ENCODE measurements at regions not wholly inside any gene's neighbourhood (a gene's known extent, or its start where the extent isn't known, plus 50 kb on each side); places are given as distances from the start of the nearest gene placed in this dataset.

- peaks cover 0 to 15% of the 10 kb centered on the region in 2 donors for H3K9me3 ChIP-seq
- no peak overlapping the region for H3K27ac ChIP-seq
- no peaks in the 10 kb centered on the region for H3K36me3 ChIP-seq
- no peak overlapping the region for H3K4me3 ChIP-seq
- no peaks in the 10 kb centered on the region for H3K27me3 ChIP-seq
- no peaks in the 10 kb centered on the region for H3K4me1 ChIP-seq
- no peak for TF ChIP-seq CTCF (IDR thresholded peaks at IDR 0.05)
- DNase-seq (ENCODE audit: low spot score): no peak
Observed at GRCh38 chr6:5946701-5947100, 60.0 kb downstream of the NRN1 start.

GRCh38 chr6:5946181-5946580, 60.5 kb downstream of the NRN1 start:
- no peaks in the 10 kb centered on the region for H3K36me3 ChIP-seq
- H3K9me3 ChIP-seq: peaks cover 0 to 15% of the 10 kb centered on the region in 2 donors
- no peak overlapping the region for H3K27ac ChIP-seq
- no peak overlapping the region for H3K4me3 ChIP-seq
- no peak for TF ChIP-seq CTCF (IDR thresholded peaks at IDR 0.05)
- no peak for DNase-seq (ENCODE audit: low spot score)
- H3K27me3 ChIP-seq: no peaks in the 10 kb centered on the region
- no peaks in the 10 kb centered on the region for H3K4me1 ChIP-seq

DNA sequence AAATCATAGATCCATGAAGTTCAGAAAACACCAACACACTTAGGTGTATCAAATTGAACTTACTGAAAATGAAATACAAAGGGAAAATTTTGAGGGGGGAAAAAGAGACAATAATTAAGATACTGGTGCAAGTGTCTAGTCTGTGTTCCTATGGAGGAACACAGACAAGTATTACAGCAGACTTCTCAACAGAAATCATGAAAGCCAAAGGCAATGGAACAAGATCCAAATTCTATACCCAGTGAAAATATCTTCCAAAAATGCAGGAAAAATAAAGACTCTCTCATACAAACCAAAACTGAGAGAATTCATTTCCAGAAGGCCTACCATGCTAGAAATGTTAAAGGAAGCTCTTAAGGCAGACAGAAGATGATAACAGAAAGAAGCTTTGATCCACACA, 63.1 kb downstream of the NRN1 start:
- Histone ChIP-seq H3K9me3 (peaks cover 0 to 15% of the 10 kb centered on the region in 2 donors), H3K27ac (no peak overlapping the region), H3K4me3 (no peak overlapping the region), H3K4me1 (peaks cover 0 to 8% of the 10 kb centered on the region in 2 donors), H3K36me3 (no peaks in the 10 kb centered on the region), H3K27me3 (no peaks in the 10 kb centered on the region)
- no peak for DNase-seq (ENCODE audit: low spot score)
- no peak for TF ChIP-seq CTCF (IDR thresholded peaks at IDR 0.05)

GRCh38 chr6:5942591-5942990, 64.1 kb downstream of the NRN1 start:
- no peak overlapping the region for H3K4me3 ChIP-seq
- H3K36me3 ChIP-seq: no peaks in the 10 kb centered on the region
- H3K4me1 ChIP-seq: peaks cover 0 to 8% of the 10 kb centered on the region in 2 donors
- DNase-seq (ENCODE audit: low spot score): no peak
- TF ChIP-seq CTCF (IDR thresholded peaks at IDR 0.05): no peak
- H3K9me3 ChIP-seq: peaks cover 0 to 15% of the 10 kb centered on the region in 2 donors
- H3K27ac ChIP-seq: no peak overlapping the region
- no peaks in the 10 kb centered on the region for H3K27me3 ChIP-seq

- Histone ChIP-seq H3K4me3 (no peak overlapping the region), H3K9me3 (peaks cover 0 to 15% of the 10 kb centered on the region in 2 donors), H3K27me3 (no peaks in the 10 kb centered on the region), H3K36me3 (no peaks in the 10 kb centered on the region), H3K4me1 (peaks cover 0 to 8% of the 10 kb centered on the region in 2 donors), H3K27ac (no peak overlapping the region)
- no peak for DNase-seq (ENCODE audit: low spot score)
- TF ChIP-seq CTCF (IDR thresholded peaks at IDR 0.05): no peak
Observed at GRCh38 chr6:5941188-5941587, 65.5 kb downstream of the NRN1 start.

- no peak for TF ChIP-seq CTCF (IDR thresholded peaks at IDR 0.05)
- H3K9me3 ChIP-seq: peaks cover 0 to 11% of the 10 kb centered on the region in 2 donors
- DNase-seq (ENCODE audit: low spot score): no peak
Observed at GRCh38 chr6:5938934-5939333, 67.8 kb downstream of the NRN1 start.

More at GRCh38 chr6:5938934-5939333, 67.8 kb downstream of the NRN1 start:
- Histone ChIP-seq H3K27ac (no peak overlapping the region), H3K4me3 (no peak overlapping the region), H3K4me1 (peaks cover 0 to 8% of the 10 kb centered on the region in 2 donors), H3K27me3 (no peaks in the 10 kb centered on the region), H3K36me3 (no peaks in the 10 kb centered on the region)
